NT2/D1 (cell line): ENCODE measurements at regions not wholly inside any gene's neighbourhood (a gene's known extent, or its start where the extent isn't known, plus 50 kb on each side); places are given as distances from the start of the nearest gene placed in this dataset.

Source experiments
- SUZ12 ChIP-seq: IDR thresholded peaks from 2 replicates; pipeline ENCODE4 v1.6.1; 2011; ENCODE audit not compliant: insufficient read length, insufficient read depth; ENCODE audit errors: extremely low read depth
- YY1 ChIP-seq: IDR thresholded peaks from 2 replicates; pipeline ENCODE4 v1.6.1; 2011; ENCODE audit not compliant: insufficient read length, insufficient read depth
- ZNF274 ChIP-seq: IDR thresholded peaks from 2 replicates; pipeline ENCODE4 v1.6.1; 2011; ENCODE audit warnings: mild to moderate bottlenecking, low read depth, low read length

GRCh38 chr2:228257379-228257778 is 75.9 kb upstream of the SPHKAP start:
- TF ChIP-seq ZNF274 (no peak), YY1 (no peak), SUZ12 (no peak)
